CD4-positive, alpha-beta T cell treated with Interleukin-15 for 1 hour (primary cell): ENCODE measurements at regions not wholly inside any gene's neighbourhood (a gene's known extent, or its start where the extent isn't known, plus 50 kb on each side); places are given as distances from the start of the nearest gene placed in this dataset.
"Not testable (repeated sequence)": the region's sequence is repeated elsewhere in the genome, so short reads cannot be mapped to it uniquely, and the experiment has no call there.

Experiments used
- DNase-seq: peaks from one replicate; pipeline ENCODE4 v3.0.0-alpha.2; 2020

DNA sequence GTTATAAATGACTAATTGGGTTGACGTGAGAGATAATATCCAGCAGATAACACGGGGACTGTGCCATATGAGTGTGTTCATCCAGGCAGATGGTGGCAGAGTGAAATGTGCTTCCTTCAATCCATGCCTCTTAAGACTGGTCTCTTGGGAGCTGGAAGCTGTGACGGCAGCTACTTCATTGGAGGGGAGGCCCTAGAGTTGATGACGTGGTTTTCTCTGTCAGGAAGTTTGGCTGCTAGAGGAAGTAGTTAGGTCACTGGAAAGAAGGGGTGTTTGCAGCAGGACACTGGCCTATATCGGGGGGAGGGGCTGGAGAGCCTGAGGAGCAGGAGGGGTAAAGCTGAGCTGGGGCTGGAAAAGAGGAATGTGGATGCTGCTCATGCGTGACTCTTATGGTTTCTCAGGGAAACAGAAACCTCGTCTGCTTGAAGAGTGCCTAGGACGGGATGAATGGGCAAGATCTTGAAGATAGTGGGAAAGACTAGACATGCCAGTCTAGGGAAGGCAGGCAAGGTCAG is 3051.6 kb downstream of the RPIA start:
- peak; percentile 17 for DNase-seq

DNA sequence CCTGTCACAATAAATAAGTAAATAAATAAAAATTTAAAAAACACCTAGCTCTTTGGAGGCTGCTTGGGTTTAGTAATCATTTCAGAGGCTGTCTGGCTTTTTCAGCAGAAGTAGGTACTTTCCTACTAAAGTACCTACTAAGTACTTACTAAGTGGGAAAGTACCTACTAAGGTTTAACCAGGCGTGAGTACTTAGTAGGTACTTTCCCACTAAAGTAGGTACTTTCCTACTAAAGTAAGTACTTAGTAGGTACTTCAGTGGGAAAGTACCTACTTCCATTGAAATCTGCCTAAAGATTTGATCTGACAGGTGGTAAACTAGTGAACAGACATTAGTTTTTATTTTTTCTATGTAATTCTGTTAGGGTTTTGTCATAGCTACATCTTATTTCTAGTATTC is 3052.4 kb downstream of the RPIA start:
- DNase-seq, result not testable (repeated sequence)

DNA sequence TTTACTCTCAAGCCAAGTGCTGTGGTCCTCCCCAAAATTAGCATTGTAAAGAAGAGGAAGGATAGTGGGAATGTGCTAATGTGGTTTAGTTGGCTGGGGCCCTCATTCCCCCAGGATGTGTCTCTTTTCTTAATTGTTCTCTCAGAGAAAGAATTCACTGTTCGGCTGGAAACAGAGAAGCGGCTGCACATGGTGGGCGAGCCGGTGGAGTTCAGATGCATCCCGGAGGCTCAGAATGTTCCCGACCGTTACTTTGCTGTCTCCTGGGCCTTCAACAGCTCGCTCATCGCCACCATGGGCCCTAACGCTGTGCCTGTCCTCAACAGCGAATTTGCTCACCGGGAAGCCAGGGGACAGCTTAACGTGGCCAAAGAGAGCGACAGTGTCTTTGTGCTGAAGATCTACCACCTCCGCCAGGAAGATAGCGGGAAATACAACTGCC is 3053.2 kb downstream of the RPIA start:
- not testable (repeated sequence) for DNase-seq

DNA sequence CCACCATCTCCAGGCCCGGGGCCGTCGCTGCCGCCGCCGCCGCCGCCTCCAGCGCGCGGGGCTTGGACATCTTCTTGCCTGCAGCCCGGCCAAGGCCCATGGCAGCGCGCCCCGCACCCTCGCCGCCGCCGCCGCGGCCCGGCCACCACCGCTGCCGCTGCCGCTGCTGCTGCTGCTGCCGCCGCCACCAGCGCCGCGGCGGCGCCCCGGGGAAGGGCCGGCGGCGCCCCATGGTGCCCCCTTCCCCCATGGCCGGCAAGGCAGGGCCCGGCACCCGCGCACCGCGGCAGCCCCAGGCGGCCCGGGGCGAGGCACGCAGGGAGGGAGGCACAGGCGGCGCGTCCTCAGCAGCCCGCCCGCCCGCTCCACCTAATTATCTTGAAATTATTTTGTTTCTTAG is 3057.4 kb downstream of the RPIA start:
- no peak for DNase-seq

DNA sequence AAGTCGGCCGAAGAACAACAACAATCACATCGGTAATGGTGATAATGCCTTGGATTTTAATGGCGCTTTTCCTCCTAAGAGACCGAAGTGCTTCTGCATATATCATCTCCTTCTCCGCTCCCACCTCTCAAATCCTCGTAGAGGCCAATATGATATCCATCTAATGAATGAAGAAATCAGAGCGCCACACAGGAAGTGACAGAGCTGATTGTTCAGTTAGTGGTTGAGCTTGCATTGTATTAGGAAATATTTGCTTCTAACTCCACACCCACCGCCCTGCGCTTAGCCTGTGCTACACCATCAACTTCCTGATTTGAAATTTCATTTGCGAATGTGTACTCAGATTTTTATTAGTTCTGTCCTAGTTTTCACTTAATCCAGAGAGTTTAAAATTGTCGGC is 3058.2 kb downstream of the RPIA start:
- DNase-seq, result not testable (repeated sequence)

DNA sequence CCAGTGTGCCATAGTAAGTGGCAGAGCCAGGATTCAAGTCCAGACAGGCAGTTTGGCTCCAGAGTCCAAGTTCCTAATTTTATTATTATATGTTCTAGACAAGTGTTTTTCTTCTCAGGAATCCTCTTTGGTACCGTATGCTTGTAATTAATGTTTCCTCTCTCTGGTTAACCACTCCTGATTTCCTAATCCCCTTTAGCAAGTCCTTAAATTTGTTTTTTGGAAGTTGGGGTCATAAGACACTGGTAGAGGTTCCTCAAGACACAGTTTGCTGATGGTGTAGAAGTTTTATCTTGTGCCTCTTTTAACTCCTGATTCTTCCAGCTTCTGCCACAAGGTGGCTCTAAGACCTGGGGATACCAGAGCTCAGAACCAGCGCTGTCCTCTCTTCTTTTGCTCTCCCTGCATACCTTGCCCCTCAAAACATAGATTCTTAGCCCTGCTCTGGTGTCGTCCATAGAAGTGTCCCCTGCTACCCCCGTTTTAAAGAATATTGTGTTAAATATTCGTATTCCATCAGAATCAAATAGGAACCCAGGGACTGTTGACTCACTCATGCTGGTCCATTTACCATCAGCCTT is 3068.0 kb downstream of the RPIA start:
- DNase-seq, result not testable (repeated sequence)

DNA sequence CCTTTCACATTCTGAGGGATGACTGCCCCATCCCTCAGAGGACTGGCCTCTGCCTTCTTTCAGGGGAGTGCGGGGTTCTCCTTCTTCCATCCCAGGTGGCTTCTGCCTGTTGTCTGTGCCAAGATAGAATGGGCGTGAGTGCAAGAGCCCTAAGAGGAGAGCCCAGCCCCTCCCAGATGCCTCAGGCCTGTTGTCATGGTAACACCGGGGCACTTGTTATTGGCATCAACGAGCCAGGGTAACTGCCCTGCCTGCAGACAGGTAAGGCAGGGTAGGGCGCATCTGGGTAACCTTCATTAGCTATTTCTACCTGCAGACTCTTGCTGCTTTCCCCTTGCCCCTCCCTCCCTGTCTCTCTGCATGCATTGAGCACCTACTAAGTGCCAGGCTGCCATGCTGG is 3069.2 kb downstream of the RPIA start:
- not testable (repeated sequence) for DNase-seq

DNA sequence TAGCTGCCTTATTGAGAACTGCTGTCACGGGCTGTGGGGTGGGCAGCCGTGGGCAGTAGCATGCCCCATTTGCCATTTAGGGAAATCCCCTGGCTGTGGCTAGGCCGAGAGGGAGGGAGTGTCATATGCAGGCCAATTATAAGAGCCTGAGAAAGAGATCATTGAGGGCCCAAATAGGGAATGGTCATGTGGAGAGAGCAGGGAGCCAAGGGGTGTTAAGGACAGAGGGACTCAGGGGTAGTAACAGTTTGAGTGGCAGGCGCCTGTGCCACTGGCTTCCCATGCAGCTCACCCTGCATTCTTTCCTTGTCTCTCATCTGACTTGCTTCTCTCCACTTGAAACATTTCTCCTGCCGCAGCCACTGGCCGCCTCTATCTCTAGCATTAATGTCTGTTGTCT is 3070.8 kb downstream of the RPIA start:
- not testable (repeated sequence) for DNase-seq

DNA sequence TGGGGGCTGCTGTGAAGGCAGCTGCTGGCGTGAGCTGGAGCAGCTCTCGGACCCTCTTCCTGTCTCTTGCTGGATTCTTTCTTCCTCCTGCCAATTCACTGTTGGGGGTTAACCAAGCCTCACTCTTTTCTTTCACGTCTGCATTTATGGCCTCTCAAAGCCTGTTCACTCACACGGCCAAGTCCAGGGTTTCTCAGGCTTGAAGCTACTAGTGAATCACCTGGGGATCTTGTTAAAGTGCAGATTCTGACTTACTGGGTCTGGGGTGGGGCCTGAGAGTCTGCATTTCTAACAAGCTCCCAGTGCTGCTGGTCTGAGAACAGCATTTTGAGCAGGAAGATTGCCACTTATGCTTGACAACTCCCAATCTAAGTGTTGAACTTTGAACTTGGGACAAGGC is 3072.2 kb downstream of the RPIA start:
- DNase-seq, result not testable (repeated sequence)

DNA sequence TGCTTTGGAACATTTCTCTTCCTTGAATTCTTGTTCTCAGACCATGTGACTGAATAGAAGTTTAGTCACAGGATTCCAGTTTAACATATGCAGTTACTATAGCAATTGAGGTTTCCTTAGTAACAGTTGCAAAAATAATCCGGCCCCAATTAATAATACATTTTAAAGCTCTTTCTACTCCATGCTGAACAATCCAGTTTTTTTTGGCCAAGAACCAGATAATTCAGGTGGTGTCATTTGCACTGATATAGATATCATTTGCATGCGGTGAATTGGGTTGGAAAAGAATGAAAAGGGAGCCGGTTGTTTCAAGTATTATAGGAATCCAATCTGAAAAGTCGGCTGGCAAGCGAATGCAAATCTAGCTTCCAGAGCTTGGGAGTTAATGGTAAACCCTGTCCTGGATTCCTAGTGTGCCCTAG is 3073.1 kb downstream of the RPIA start:
- DNase-seq, result not testable (repeated sequence)

DNA sequence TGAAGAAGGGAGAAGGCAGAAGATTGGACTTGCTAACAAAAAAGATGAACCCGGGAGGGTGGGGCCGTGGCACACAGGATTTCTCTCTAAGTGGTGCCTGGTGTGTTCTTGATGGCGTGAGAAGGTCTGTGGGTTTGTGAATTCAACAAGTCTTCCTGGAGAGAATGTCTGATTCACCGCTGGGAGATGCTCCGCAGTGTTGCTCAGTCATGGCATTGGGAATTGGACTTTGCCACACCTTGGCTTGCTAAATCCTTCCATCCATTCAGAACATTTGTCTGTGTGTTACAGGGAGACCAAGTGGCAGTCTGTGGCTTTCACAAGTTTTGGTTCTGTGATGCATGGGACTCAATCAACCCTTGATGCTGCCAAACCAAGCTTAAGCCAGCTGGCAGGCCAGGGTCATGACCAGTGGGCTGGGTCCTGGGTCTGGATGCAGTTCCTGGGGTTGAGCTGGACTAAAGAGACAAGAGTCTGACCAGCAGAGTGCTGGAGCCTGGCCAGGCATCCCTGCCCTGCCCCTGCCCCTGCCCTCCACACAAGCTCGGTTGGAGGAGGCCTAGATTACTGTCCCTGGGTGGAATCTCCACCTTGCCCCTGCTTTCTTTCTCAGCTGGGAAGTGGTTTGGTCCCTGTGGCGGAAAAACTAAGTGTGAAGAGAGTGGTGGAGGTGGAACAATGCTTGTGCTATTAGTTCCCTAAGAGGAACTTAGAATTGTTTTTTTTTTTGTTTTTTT is 3073.7 kb downstream of the RPIA start:
- not testable (repeated sequence) for DNase-seq

DNA sequence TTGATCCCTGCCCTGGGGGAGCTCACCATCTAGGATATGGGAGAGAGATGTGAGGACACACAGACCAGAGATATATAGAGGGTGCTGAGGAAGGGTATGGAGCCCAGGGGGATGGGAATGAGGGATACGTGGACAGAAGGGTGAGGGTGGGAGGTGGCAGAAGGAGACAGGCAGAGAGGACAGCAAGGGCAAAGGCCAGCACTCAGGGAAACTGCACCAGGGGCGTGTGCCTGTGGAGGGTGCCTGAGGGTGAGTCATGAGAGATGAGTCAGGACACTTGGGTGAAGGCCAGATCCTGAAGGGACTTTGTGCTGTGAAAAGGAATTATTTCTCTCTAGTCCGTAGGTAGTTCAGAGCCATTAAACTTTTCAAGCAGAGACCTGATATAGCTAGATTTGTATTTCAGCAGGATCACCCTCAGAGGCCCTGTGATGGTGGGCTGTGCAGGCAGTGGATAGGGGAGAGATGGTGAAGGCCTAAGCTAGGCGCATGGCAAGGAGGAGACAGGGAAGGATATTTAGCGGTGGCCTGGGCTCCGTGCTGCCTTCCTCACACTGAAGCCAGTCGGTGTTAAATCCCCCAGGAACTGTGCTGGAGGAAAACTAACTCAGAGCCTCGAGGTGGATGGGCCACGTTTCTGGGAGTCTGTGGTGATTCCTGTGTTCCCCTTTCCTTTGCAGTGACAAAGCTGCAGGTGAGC is 3075.0 kb downstream of the RPIA start:
- DNase-seq, result peak; percentile 72

DNA sequence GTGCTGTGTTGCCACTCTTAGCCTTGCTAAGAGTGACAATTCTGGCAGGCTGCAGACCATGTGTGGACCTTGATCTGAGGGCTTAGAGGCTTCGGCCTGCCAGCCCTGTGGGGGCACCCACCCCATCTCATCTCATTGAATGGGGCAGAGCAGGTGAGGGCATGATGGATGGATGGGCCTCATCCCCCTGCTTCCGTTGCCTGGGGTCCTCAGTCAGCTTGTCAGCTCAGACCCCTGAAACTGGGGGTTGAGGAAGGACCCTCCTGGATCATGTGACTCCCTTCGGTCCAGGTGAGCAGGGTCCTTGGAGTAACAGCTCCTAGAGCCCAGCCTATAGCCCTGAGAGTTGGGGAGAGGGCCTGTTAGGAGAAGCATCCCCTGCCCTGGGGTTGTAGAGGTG is 3076.8 kb downstream of the RPIA start:
- DNase-seq, result not testable (repeated sequence)

DNA sequence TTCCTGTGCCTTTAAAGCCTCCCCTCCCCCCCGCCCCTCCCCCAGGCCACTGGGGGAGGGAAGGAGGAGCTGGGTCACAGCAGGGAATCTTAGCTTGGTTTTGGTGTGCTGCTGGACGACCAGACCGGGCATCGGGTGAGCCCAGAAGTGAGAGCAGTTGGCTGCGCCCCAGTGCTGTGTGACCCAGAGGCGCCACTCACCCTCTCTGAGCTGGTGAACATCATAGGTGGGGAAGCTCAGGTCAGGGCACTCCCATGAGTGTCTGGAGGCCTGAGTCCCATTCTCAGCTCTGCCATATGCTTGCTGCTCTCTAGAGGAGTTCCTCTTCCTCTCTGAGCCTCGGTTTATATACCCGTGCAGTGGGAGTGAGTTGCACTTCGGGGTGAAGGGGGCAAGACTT is 3077.5 kb downstream of the RPIA start:
- not testable (repeated sequence) for DNase-seq

DNA sequence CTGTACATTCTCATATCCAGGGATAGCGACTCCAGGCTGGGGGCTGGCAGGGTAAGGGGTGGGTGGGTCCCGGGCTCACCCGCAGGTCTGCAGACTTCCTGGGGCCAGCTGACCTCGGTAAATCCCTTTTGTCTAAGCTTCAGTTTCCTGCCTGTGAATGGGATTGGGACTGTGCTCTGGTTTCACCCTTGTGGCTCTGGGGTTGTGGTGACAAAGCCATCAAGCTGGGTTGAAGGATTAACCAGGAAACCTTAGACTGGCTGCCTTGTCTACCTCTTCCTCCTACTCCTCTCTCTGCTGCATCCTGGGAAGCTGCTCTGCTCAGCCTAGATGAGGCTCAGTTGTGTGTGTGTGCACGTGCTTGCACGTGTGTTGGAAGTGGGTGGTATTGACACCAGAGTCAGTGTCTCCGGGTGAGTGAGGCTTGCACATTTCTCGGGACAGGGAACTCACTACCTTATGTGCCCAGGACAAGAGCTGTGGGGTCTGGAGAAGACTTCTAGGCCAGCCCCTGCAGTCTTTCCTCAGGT is 3078.6 kb downstream of the RPIA start:
- DNase-seq, result not testable (repeated sequence)

DNA sequence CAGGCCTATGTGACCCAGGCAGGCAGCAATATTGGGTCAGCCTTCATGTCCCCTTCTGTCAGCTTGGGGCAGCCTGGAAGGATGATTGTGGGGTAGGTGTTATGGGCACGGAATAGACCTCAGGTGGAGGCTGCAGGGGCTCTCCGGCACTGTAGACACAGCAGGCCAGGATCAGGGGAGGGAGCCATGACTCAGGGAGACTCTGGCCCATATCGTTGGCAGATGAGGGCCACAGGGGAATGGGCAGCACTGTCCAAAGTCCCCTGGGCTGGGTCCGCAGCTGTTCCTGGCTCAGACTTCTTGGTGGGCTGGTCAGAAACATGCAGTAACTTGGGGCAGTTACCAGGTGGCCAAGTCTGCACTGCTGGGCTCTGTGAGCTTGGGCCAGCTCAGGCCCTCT is 3080.1 kb downstream of the RPIA start:
- not testable (repeated sequence) for DNase-seq

DNA sequence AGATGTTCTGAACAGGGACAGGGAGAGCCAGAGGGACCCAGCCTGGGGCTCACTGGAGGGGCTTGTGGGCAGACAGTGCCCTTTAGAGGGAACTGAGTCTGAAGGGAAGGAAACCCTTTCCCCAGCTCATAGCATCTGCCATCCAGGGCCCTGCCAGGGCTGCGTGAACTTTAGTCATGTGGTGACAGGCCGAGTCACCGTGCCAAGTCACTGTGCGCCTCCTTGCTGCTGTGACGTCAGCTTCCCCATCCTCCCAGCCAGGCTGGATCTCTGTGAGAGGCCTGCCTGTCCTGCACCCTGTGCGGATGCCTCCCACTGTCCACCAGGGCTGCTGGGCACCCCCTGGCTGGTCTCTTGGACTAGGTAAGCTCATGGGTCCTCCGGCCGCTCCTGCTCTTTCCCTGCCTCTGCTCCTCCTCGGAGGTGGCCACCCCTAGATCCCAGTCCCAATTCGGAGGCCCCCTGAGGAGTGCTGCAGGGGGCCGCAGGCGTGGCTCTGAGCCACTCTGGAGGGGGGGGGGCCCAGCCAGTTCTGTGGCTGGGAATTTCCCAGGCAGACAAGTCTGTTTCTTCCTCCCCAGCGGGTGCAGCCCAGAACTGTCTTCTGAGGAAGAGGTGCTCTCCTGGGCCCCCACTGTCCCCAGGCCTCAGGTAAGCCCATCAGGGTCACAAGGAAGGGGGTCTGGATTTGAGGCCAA is 3080.9 kb downstream of the RPIA start:
- DNase-seq, result peak; percentile 47

DNA sequence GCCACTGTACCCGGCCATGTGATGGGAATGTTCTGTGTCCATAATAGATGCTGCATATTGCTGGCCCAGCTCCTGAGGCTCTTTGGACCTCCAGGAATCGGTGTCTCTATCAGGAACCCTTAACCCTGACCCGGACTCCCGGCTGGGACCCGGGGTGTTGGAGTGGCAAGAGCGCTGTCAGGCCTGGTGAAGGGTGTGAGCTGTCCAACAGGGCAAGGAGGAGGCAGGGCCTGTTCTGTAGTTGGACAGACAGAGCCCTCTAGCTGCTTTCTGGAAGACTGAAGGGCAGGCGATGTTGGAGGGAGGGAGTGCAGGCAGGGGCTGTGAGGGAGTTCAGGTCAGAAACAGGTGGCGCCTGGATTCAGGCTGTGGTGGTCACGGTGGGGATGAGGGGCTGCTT is 3082.3 kb downstream of the RPIA start:
- DNase-seq, result not testable (repeated sequence)

DNA sequence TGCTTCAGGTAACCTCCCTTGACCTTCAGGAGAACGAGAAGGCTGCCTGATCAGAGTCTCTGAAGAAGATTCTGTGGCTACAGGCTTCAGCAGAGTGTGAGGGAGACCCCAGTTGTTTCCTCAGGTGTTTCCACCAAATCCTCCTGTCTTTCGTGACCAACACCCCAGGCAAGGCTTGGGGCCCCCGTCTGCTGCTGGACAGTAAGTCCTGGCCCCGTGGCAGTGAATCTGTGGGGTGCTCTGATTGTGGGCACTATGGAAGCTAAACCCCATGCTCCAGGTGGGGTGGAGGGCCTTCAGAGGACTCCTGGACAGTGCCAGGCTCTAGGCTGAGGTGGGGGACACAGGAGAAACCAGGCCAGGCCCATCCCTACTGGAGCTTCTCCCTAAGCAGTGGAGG is 3083.7 kb downstream of the RPIA start:
- not testable (repeated sequence) for DNase-seq

DNA sequence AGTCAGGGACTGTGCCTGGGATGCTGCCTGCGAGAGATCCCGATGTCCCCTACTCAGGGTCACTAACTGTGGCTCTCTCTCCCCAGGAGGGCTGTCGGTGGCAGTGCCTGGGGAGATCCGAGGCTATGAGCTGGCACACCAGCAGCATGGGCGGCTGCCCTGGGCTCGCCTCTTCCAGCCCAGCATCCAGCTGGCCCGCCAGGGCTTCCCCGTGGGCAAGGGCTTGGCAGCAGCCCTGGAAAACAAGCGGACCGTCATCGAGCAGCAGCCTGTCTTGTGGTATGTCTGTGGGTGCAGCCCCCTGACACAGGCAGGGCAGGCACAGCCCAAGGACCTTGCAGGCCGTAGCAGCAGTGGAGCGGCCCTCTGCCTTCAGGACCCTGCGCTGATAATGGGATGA is 3088.9 kb downstream of the RPIA start:
- not testable (repeated sequence) for DNase-seq

DNA sequence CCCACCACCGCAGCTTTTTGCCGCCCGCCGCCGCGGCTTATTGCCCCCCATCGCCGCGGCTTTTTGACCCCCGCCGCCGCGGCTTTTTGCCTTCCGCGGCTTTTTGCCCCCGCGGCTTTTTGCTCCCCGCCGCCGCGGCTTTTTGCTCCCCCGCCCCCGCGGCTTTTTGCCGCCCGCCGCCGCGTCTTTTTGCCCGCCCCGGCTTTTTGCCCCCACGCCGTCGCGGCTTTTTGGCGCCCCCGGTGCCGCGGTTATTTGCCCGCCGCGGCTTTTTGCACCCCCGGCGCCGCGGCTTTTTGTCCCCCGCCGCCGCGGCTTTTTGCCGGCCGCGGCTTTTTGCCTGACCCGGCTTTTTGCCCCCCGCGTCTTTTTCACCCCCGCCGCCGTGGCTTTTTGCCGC is 3061.8 kb upstream of the TEKT4 start:
- DNase-seq, result not testable (repeated sequence)
